ENCODE measurements at regions not wholly inside any gene's neighbourhood (a gene's known extent, or its start where the extent isn't known, plus 50 kb on each side); places are given as distances from the start of the nearest gene placed in this dataset.
"Not testable (repeated sequence)": the region's sequence is repeated elsewhere in the genome, so short reads cannot be mapped to it uniquely, and the experiment has no call there.

GRCh38 chr15:66635817-66636216 is 66.2 kb upstream of the SMAD6 start:
- DNase-seq (ENCODE audit: low read depth in 2 of 2) = no peak

DNA sequence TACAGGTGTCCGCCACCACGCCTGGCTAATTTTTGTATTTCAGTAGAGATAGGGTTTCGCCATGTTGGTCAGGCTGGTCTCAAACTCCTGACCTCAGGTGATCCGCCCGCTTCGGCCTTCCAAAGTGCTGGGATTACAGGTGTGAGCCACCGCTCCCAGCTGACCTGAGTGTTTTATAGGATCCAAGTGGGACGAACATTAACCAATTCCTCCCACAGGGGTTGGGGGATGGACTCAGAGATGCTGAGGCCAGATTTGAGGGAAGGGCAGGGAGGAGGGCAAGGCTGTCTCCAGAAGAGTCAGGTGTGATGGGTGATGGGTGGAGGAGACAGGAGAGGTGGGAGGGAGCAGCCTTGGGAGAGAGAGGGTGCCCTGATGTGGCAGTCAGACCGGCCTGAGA is 65.0 kb upstream of the SMAD6 start:
- DNase-seq (ENCODE audit: low read depth in 2 of 2) = not testable (repeated sequence)

DNA sequence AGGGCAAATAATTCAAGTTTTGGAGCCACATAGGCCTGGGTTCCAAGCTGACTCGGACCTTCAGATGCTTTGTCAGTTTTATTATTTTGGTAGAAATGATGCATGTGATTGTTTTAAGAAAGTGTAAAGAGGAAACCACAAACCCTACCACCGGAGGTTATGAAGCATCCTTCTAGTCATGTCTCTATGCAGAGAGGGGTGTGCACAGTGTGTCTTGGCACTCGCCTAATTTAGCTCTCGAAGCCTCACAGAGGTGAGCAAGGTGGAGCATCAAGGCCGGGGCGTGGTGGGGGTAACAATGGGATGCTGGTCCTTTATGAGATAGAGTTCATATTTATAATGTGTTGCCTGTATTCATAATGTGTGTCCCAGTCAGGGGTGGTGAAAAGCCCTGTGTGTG is 63.7 kb upstream of the SMAD6 start:
- no peak for DNase-seq (ENCODE audit: low read depth in 2 of 2)

DNA sequence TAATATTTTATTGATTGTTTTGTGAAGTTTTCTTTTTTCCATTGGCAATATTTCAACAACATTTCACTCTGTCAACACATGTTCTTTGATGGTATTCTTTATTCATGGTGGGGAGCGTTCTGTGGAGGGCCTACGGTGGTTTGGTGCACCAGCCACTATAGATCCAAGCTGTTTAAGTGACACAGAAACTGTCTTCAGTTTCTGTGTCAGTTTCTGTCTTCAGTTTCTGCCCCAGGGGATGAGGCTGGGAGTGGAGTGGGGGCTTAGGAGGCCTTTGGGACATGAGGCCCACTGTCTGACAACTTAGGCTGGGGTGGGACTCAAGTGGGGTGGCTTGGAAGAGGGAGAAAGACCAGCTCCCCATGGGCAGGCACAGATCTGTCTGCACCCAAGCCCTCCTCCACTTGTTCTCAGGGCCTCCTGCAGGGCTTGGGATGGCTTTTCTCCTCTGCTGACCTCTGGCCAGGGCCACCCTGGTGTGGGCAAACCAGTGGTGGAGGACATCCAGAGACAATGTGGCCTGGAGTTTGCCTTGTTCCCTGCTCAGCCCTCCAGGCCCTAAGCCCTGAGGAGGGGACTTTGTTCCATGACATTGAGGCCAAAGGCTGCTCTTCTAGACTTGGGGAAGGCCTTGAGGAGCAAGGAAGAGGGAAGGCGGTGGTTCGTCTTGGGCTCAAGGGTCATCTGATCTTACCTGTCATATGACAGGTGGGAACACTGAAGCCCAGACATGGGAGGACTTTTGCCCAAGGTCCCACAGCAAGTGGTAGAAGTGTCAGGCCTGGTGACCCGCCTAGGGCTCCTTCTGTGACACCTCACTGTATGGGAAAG is 60.3 kb upstream of the SMAD6 start:
- DNase-seq (ENCODE audit: low read depth in 2 of 2) = no peak

- DNase-seq (ENCODE audit: low read depth in 2 of 2) = no peak
Observed at GRCh38 chr15:66642514-66642913, 59.5 kb upstream of the SMAD6 start.

- no peak for DNase-seq (ENCODE audit: low read depth in 2 of 2)
Observed at GRCh38 chr15:66643033-66643432, 59.0 kb upstream of the SMAD6 start.

DNA sequence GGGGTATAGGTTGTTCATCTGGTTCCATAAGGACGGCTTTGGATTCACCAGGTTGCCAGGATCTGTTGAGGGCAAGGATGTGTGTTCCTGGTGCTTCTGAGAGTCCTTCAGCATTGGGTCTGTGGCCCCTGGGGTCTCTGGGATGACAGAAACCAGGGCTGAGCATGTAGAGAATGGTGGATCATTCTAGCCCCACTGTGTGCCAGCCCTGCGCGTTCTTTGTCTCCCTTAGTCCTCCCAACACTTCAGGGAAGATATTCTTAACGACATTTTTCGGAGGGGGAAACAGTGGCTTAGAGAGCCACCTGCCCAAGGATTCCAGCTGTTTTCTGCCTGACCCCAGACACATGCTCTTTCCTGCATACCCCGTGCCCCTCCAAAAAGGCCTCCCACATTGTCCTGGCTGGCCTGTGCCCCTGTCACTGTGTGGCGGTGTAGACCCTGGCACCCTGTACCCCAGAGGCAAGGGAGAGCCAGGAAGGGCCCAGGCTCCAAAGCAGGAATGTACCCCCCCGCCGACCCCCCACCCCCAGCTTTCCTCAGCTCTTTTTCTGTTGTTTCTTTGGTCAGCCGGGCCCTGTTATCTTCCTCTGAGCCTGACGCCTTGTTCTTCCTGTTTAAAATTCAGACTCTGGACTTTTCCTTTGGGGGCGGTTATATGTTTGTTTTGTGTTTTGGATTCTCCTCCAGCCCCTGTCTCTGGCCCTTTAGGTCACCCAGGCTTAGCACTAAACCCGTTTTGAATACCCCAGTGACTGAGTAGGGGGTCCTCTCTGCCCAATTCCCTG is 57.8 kb upstream of the SMAD6 start:
- no peak for DNase-seq (ENCODE audit: low read depth in 2 of 2)

DNA sequence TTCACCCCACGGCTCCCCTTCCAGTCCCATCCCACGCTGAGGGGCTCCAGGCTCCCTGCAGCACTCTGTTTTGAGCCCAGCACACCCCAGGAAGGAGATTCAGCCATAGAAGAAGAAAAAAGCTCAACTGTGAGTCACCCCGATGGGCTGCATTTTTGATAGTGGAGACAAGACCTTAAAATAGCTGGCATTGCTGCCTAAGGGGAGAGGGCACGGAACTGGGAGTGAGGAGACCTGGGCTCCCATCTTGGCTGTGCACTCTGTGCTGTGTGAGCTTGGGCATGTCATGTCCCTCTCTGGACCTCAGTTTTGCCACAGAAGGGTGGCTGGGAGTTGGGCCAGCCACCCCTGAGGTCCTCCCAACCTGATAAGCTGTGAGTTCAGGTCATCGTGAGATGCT is 57.2 kb upstream of the SMAD6 start:
- DNase-seq (ENCODE audit: low read depth in 2 of 2) = no peak

DNA sequence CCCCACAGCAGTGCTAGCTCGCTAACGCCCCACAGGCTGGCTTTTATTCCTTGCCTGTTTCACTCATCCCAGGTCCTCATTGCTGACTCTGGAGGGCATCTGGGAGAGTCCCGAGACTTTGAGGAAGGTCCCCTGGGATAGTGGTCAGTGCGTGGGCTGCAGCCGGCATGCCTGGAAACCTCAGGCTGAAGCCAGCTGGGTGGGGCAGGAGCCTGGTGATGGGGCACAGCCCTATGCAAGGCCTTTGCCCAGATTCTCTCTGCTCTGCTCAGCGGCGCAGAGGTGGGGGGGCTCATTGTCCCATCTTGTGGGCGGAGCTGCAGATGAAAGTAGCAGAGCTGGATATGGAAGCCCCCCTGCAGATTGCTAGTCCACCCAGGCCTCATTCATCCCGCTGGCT is 55.7 kb upstream of the SMAD6 start:
- DNase-seq (ENCODE audit: low read depth in 2 of 2) = no peak

- no peak for DNase-seq (ENCODE audit: low read depth in 2 of 2)
Observed at GRCh38 chr15:66646799-66647198, 55.2 kb upstream of the SMAD6 start.

- DNase-seq (ENCODE audit: low read depth in 2 of 2) = no peak
Observed at GRCh38 chr15:66647358-66647757, 54.7 kb upstream of the SMAD6 start.

- DNase-seq (ENCODE audit: low read depth in 2 of 2) = no peak
Observed at GRCh38 chr15:66648588-66648987, 53.4 kb upstream of the SMAD6 start.

DNA sequence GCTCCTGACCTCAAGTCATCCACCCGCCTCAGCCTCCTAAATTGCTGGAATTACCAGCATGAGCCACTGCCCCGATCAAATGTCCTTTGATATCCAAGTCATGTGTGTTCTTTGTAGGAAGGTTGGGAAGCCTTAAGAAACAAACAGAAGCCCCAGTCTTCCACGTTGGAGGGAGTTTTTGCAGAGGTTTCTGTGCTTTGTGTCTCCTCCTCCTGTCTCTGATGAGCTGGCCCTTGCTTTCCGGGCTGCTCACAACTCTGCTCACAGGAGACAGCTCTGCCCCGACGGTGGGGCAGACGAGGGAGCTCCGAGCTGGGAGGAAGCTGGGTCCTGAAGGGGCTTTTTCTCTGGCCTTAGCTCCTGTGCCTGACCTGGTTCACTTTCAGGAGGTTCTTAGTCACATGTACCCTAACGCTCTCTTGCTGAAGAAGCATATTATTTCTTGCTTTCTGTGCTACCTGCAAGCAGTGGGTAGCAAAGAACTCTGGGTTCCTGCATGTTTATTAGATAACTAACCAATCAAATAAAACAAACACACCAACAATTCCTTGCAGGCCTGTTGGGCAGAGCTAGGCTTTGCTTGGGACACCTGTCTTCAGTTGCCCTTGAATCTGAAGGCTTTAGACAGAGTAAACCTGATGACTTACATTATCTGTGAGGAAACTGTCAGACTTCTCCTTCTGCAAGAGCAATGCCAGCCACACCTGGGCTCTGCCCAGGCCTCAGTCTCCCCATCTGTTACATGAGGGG is 52.6 kb upstream of the SMAD6 start:
- no peak for DNase-seq (ENCODE audit: low read depth in 2 of 2)

GRCh38 chr15:66650433-66650832 is 51.6 kb upstream of the SMAD6 start:
- no peak for DNase-seq (ENCODE audit: low read depth in 2 of 2)

- no peak for DNase-seq (ENCODE audit: low read depth in 2 of 2)
Observed at GRCh38 chr15:66651198-66651597, 50.8 kb upstream of the SMAD6 start.

DNA sequence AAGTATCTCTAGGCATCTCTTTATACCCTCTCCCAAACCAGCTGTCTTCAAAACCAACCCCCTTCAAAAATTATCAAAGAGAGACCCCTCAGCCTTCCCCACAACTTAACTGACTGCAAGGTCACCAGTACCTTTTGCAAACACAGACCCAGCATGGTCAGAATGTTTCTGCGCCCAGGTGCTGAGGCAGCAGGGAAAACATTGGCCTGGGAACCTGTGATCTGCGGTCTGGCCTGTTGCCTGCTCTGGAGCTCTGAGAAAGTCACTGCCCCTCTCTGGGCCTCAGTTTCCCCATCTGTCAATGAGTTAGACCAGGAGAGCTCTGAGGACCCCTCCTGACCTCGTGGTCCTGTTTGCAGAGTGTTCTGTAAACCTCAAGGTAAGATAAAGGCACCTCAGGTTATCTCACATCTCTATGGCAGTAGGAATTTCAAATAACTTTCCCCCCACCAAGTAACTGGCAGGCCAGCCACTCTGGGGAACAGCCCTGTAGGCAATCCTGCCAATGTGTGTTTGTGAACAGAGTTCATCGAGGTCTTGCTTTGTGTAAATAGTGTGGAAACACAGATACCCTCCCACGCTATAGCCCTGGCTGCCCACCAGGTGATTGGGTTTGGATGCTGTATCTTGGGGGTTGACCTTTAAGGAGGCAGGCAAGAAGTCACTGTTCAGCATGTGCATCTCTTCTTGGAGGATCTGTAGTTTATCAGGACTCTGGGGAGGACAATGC is 50.0 kb upstream of the SMAD6 start:
- no peak for DNase-seq (ENCODE audit: low read depth in 2 of 2)

All from stimulated activated CD4-positive, alpha-beta T cell treated with anti-CD3 and anti-CD28 coated beads, Interleukin-15, amount 100 ng/mL, for 48 hours (primary cell).